Type B pancreatic cell (in vitro differentiated cells): ENCODE measurements at regions not wholly inside any gene's neighbourhood (a gene's known extent, or its start where the extent isn't known, plus 50 kb on each side); places are given as distances from the start of the nearest gene placed in this dataset.

Source experiments
- DNase-seq: peaks from one replicate; pipeline ENCODE4 v3.0.0; 2021; ENCODE audit warnings: mixed read lengths; ENCODE audit not compliant: unreplicated experiment; ENCODE audit errors: extremely low spot score
- H3K27ac Mint-ChIP-seq: 2 replicates; pipeline ENCODE4 v1.8.0; 2021; ENCODE audit warnings: mild to moderate bottlenecking, mixed read lengths
- H3K27me3 Mint-ChIP-seq: 2 replicates; pipeline ENCODE4 v1.8.0; 2021; ENCODE audit warnings: mixed read lengths
- H3K36me3 Mint-ChIP-seq: 2 replicates; pipeline ENCODE4 v1.8.0; 2021; ENCODE audit warnings: mixed read lengths
- H3K4me1 Mint-ChIP-seq: one replicate; pipeline ENCODE4 v1.8.0; 2021; ENCODE audit warnings: mixed read lengths; ENCODE audit not compliant: unreplicated experiment
- H3K4me3 Mint-ChIP-seq: 2 replicates; pipeline ENCODE4 v1.8.0; 2021; ENCODE audit warnings: mild to moderate bottlenecking, mixed read lengths
- H3K9me3 Mint-ChIP-seq: 2 replicates; pipeline ENCODE4 v1.8.0; 2021; ENCODE audit warnings: mixed read lengths
- CTCF ChIP-seq: fragments of 200-600 bp; sonication (generic); conservative IDR thresholded peaks from 2 replicates; pipeline ENCODE4 v1.5.0; 2021; ENCODE audit warnings: antibody characterized with exemption, mild to moderate bottlenecking

DNA sequence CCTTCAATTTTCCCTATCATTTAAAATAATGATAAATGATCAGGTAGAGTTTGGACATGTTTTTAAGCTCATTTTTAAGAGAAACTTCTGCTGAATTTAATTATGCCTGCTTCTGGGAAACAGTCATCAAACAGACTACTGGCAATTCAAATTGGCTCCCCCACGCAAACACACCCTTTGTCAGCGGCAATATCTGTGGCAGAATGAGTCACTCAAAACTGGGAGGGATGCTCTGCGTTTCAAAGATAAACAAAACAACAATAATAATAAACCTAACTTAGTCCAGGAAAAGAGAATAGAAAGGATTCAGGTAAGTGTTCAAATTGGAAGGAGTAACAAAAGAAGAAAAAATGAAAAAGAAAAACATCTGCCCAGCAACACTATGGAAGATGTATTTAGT lies 108.1 kb upstream of the ERCC4 start:
- H3K27ac Mint-ChIP-seq, result no peak overlapping the region
- no peaks in the 10 kb centered on the region for H3K9me3 Mint-ChIP-seq
- no peaks in the 10 kb centered on the region for H3K36me3 Mint-ChIP-seq
- H3K4me3 Mint-ChIP-seq, result no peak overlapping the region
- peaks cover 28% of the 10 kb centered on the region for H3K27me3 Mint-ChIP-seq
- no peak for DNase-seq
- TF ChIP-seq CTCF, result no peak
- peaks cover 4% of the 10 kb centered on the region for H3K4me1 Mint-ChIP-seq

GRCh38 chr16:13816701-13817100 lies 103.3 kb upstream of the ERCC4 start:
- no peaks in the 10 kb centered on the region for H3K36me3 Mint-ChIP-seq
- H3K27me3 Mint-ChIP-seq, result peaks cover 29% of the 10 kb centered on the region
- H3K27ac Mint-ChIP-seq, result no peak overlapping the region
- no peak for DNase-seq
- TF ChIP-seq CTCF, result no peak
- no peaks in the 10 kb centered on the region for H3K4me1 Mint-ChIP-seq
- H3K9me3 Mint-ChIP-seq, result no peaks in the 10 kb centered on the region
- no peak overlapping the region for H3K4me3 Mint-ChIP-seq

- no peak overlapping the region for H3K4me3 Mint-ChIP-seq
- H3K27me3 Mint-ChIP-seq, result peaks cover 8% of the 10 kb centered on the region
- H3K9me3 Mint-ChIP-seq, result no peaks in the 10 kb centered on the region
- H3K27ac Mint-ChIP-seq, result no peak overlapping the region
- TF ChIP-seq CTCF, result no peak
- DNase-seq, result no peak
- H3K4me1 Mint-ChIP-seq, result no peaks in the 10 kb centered on the region
- H3K36me3 Mint-ChIP-seq, result no peaks in the 10 kb centered on the region
Observed at GRCh38 chr16:13823501-13823900, 96.5 kb upstream of the ERCC4 start.

- TF ChIP-seq CTCF, result no peak
Observed at GRCh38 chr16:13829697-13830299, 90.2 kb upstream of the ERCC4 start.

DNA sequence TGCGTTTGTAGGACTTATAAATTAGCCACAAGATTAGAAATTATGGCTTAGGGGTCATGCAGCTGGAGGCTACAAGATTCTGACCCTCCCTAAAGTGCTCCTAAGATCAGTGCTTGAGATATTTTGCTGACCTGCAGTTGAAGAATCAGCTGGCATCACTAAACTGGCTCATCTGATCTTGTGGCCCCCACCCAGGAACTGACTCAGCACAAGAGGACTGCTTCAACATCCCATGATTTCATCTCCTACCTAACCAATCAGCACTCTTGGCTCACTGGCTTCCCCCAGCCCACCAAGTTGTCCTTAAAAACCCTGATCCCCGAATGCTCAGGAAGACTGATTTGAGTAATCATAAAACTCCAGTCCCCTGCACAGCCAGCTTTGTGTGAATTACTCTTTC lies 86.4 kb upstream of the ERCC4 start:
- H3K36me3 Mint-ChIP-seq, result no peaks in the 10 kb centered on the region

More at GRCh38 chr16:13829697-13830299, 90.2 kb upstream of the ERCC4 start:
- no peaks in the 10 kb centered on the region for H3K4me1 Mint-ChIP-seq
- H3K36me3 Mint-ChIP-seq, result no peaks in the 10 kb centered on the region
- no peaks in the 10 kb centered on the region for H3K9me3 Mint-ChIP-seq
- no peak overlapping the region for H3K4me3 Mint-ChIP-seq
- H3K27me3 Mint-ChIP-seq, result peaks cover 26% of the 10 kb centered on the region
- no peak overlapping the region for H3K27ac Mint-ChIP-seq
- no peak for DNase-seq

More for the DNA sequence above, 86.4 kb upstream of the ERCC4 start:
- Mint-ChIP-seq H3K27me3 (peaks cover 29% of the 10 kb centered on the region), H3K9me3 (no peaks in the 10 kb centered on the region), H3K27ac (no peak overlapping the region), H3K4me1 (no peaks in the 10 kb centered on the region), H3K4me3 (no peak overlapping the region)
- DNase-seq, result no peak
- TF ChIP-seq CTCF, result no peak
